K562 (cell line): ENCODE measurements at regions not wholly inside any gene's neighbourhood (a gene's known extent, or its start where the extent isn't known, plus 50 kb on each side); places are given as distances from the start of the nearest gene placed in this dataset.

ENCODE experiments used
- CBX1 ChIP-seq: sonication (generic); IDR thresholded peaks from 2 replicates; pipeline ENCODE4 v1.6.1; 2016; ENCODE audit warnings: antibody characterized with exemption, low read depth, mild to moderate bottlenecking
- CTCF ChIP-seq, 3 experiments: IDR thresholded peaks in 2 of 3; conservative IDR thresholded peaks in 1 of 3; 2 replicates each; pipeline ENCODE4 v1.5.1; 2011 to 2012; ENCODE audit warnings: low read length in 3 of 3, mild to moderate bottlenecking in 3 of 3, control low read depth in 2 of 3, improper control_type of control experiment in 1 of 3, inconsistent platforms in 1 of 3, low read depth in 1 of 3, mixed read lengths in 1 of 3, moderate library complexity in 1 of 3; ENCODE audit not compliant: insufficient read depth in 2 of 3
- E2F1 ChIP-seq: sonication (generic); formaldehyde crosslinking; IDR thresholded peaks from 2 replicates; pipeline ENCODE4 v1.8.1; 2023; ENCODE audit warnings: mild to moderate bottlenecking, missing genetic modification reagents, moderate library complexity
- EHMT2 ChIP-seq: fragments of 450-650 bp; IDR thresholded peaks from 2 replicates; pipeline ENCODE4 v1.6.1; 2018; ENCODE audit warnings: antibody characterized with exemption
- JUNB ChIP-seq: fragments of 450-650 bp; formaldehyde crosslinking; conservative IDR thresholded peaks from 2 replicates; pipeline ENCODE4 v1.4.0; 2020; ENCODE audit warnings: mild to moderate bottlenecking
- MCM7 ChIP-seq, 2 experiments: fragments of 450-650 bp; IDR thresholded peaks; 2 replicates each; pipeline ENCODE4 v1.6.1; 2016 to 2018
- MIER1 ChIP-seq: fragments of 450-650 bp; IDR thresholded peaks from 2 replicates; pipeline ENCODE4 v1.6.1; 2016; ENCODE audit warnings: antibody characterized with exemption, mild to moderate bottlenecking, low read depth
- NFRKB ChIP-seq: fragments of 450-650 bp; IDR thresholded peaks from 2 replicates; pipeline ENCODE4 v1.6.1; 2016; ENCODE audit warnings: low read depth
- POLR2A ChIP-seq: fragments of 450-650 bp; conservative IDR thresholded peaks from 2 replicates; pipeline ENCODE4 v1.6.1; 2016
- RFX5 ChIP-seq: IDR thresholded peaks from 2 replicates; pipeline ENCODE4 v1.6.1; 2011; ENCODE audit warnings: low read depth, mild to moderate bottlenecking, improper control_type of control experiment, low read length
- ZNF174 ChIP-seq: fragments of 250-450 bp; sonication (Bioruptor Pico); IDR thresholded peaks from 2 replicates; pipeline ENCODE4 v1.4.0; 2020; ENCODE audit warnings: mild to moderate bottlenecking

GRCh38 chr20:39280875-39281274, 318.7 kb downstream of the DHX35 start:
- TF ChIP-seq EHMT2, result no peak
- TF ChIP-seq RFX5, result no peak
- no peak for TF ChIP-seq POLR2A
- no peak for TF ChIP-seq CBX1
- no peak for TF ChIP-seq E2F1 (CRISPR knock-in tag)
- TF ChIP-seq NFRKB, result no peak
- TF ChIP-seq ZNF174 (CRISPR knock-in tag), result no peak
- no peak for TF ChIP-seq JUNB (CRISPR knock-in tag)
- no peak for TF ChIP-seq MCM7 (IDR thresholded peaks at IDR 0.05)
- TF ChIP-seq MIER1, result no peak
- TF ChIP-seq CTCF (IDR thresholded peaks at IDR 0.05 in 2 of 3, conservative IDR thresholded peaks at IDR 0.05 in 1 of 3; ENCODE audit: insufficient read depth in 2 of 3, low read depth in 1 of 3, low read length in 3 of 3), result no peak
